HG02610 (cell line): ENCODE measurements at regions not wholly inside any gene's neighbourhood (a gene's known extent, or its start where the extent isn't known, plus 50 kb on each side); places are given as distances from the start of the nearest gene placed in this dataset.
A peak's percentile ranks its signal among the peaks of the same experiment; 100 is the strongest.
"Not testable (repeated sequence)": the region's sequence is repeated elsewhere in the genome, so short reads cannot be mapped to it uniquely, and the experiment has no call there.

Source experiments
- ATAC-seq: cut with Tn5 transposase; IDR thresholded peaks from one replicate; pipeline ENCODE4 v1.9.1; 2021; ENCODE audit warnings: mild to moderate bottlenecking, moderate library complexity; ENCODE audit not compliant: unreplicated experiment

- ATAC-seq: no peak
Measured at GRCh38 chr22:46026899-46027210, 49.9 kb upstream of the WNT7B start.

GRCh38 chr22:46027211-46028105, 50.5 kb upstream of the WNT7B start:
- no peak for ATAC-seq

GRCh38 chr22:46028106-46028991, 51.4 kb upstream of the WNT7B start:
- no peak for ATAC-seq

GRCh38 chr22:46029036-46029435, 52.1 kb upstream of the WNT7B start:
- no peak for ATAC-seq

GRCh38 chr22:46029574-46030200, 52.7 kb upstream of the WNT7B start:
- ATAC-seq: no peak

- ATAC-seq: no peak
Measured at GRCh38 chr22:46030231-46030880, 53.4 kb upstream of the WNT7B start.

GRCh38 chr22:46031066-46031465, 54.1 kb upstream of the WNT7B start:
- no peak for ATAC-seq

- ATAC-seq: no peak
Measured at GRCh38 chr22:46031557-46031956, 54.6 kb upstream of the WNT7B start.

GRCh38 chr22:46031965-46032851, 55.2 kb upstream of the WNT7B start:
- no peak for ATAC-seq

- no peak for ATAC-seq
Measured at GRCh38 chr22:46033256-46034200, 56.6 kb upstream of the WNT7B start.

GRCh38 chr22:46034480-46034879, 57.5 kb upstream of the WNT7B start:
- not testable (repeated sequence) for ATAC-seq

- ATAC-seq: no peak
Measured at GRCh38 chr22:46035380-46035741, 58.4 kb upstream of the WNT7B start.

GRCh38 chr22:46035742-46036557, 59.0 kb upstream of the WNT7B start:
- ATAC-seq: peak; percentile 87

GRCh38 chr22:46036558-46037408, 59.8 kb upstream of the WNT7B start:
- ATAC-seq: no peak

- no peak for ATAC-seq
Measured at GRCh38 chr22:46038174-46038487, 61.2 kb upstream of the WNT7B start.

GRCh38 chr22:46038516-46039430, 61.8 kb upstream of the WNT7B start:
- ATAC-seq: no peak
